ENCODE measurements at regions not wholly inside any gene's neighbourhood (a gene's known extent, or its start where the extent isn't known, plus 50 kb on each side); places are given as distances from the start of the nearest gene placed in this dataset.

GRCh38 chr18:48472610-48473009 lies 63.4 kb upstream of the ZBTB7C start:
- H2AFZ ChIP-seq (ENCODE audit: low read depth, low read length) = no peak overlapping the region
- H3K9me1 ChIP-seq (replicated peaks; ENCODE audit: control insufficient read depth, extremely low read depth, insufficient read depth, low read length) = no peaks in the 10 kb centered on the region
- peaks cover 9 to 23% of the 10 kb centered on the region in 2 experiments for H3K27me3 ChIP-seq (ENCODE audit: control insufficient read depth in 2 of 2, insufficient read depth in 2 of 2, low read length in 2 of 2)
- intact Hi-C loops (cut with micrococcal nuclease) = loop anchor here (10.0 kb wide), 1 partner anchor 762 kb away; no protein-coding TSS in a partner anchor
- H3K36me3 ChIP-seq (ENCODE audit: control insufficient read depth in 2 of 2, extremely low read depth in 1 of 2, insufficient read depth in 2 of 2, low read length in 2 of 2) = no peaks in the 10 kb centered on the region
- H3K27ac ChIP-seq (ENCODE audit: insufficient read depth, low read depth, low read length) = no peak overlapping the region
- no peak overlapping the region for H3K4me2 ChIP-seq (ENCODE audit: insufficient read depth, low read length)
- H3K9ac ChIP-seq (replicated peaks; ENCODE audit: extremely low read depth, insufficient read depth, low read length) = no peak overlapping the region
- no peak overlapping the region for H3K4me3 ChIP-seq (replicated peaks in 1 of 3; ENCODE audit: insufficient read depth in 1 of 3, low read depth in 1 of 3, low read length in 3 of 3)
- dilution Hi-C loops (cut with MboI; ENCODE audit: extremely low pct_ligation_motif_present, low sequenced_read_pairs) = no loop called here
- DNase-seq (ENCODE audit: low read depth, low spot score) (no peak), FAIRE-seq (no peak)
- H3K9me3 ChIP-seq (replicated peaks; ENCODE audit: control insufficient read depth, insufficient read depth, low read length) = no peaks in the 10 kb centered on the region
- H3K79me2 ChIP-seq (ENCODE audit: control insufficient read depth, insufficient read depth, low read length) = no peaks in the 10 kb centered on the region
- H4K20me1 ChIP-seq (replicated peaks; ENCODE audit: control insufficient read depth, extremely low read depth, insufficient read depth, low read length) = no peaks in the 10 kb centered on the region
- POLR2A ChIA-PET = no interaction called here
- BruUV-seq (replicated peaks) = no TSS peak
- H3K4me1 ChIP-seq (ENCODE audit: control insufficient read depth, extremely low read depth, insufficient read depth, low read length) = peaks cover 2% of the 10 kb centered on the region
- CTCF ChIA-PET = interaction anchor here (1.4 to 4.6 kb wide), 3 partner anchors 11 to 189 kb away, joined by 3 to 107 read pairs (median 5); no protein-coding TSS in a partner anchor
- TF ChIP-seq, protein P1, sequence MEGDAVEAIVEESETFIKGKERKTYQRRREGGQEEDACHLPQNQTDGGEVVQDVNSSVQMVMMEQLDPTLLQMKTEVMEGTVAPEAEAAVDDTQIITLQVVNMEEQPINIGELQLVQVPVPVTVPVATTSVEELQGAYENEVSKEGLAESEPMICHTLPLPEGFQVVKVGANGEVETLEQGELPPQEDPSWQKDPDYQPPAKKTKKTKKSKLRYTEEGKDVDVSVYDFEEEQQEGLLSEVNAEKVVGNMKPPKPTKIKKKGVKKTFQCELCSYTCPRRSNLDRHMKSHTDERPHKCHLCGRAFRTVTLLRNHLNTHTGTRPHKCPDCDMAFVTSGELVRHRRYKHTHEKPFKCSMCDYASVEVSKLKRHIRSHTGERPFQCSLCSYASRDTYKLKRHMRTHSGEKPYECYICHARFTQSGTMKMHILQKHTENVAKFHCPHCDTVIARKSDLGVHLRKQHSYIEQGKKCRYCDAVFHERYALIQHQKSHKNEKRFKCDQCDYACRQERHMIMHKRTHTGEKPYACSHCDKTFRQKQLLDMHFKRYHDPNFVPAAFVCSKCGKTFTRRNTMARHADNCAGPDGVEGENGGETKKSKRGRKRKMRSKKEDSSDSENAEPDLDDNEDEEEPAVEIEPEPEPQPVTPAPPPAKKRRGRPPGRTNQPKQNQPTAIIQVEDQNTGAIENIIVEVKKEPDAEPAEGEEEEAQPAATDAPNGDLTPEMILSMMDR (IDR thresholded peaks at IDR 0.05; ENCODE audit: extremely low read depth in 1 of 2, insufficient read depth in 1 of 2, low read depth in 1 of 2, low read length in 2 of 2) = no peak

- Histone ChIP-seq H3K4me3 (replicated peaks in 1 of 3; ENCODE audit: insufficient read depth in 1 of 3, low read depth in 1 of 3, low read length in 3 of 3) (no peak overlapping the region), H3K9me1 (replicated peaks; ENCODE audit: control insufficient read depth, extremely low read depth, insufficient read depth, low read length) (no peaks in the 10 kb centered on the region), H3K27ac (ENCODE audit: insufficient read depth, low read depth, low read length) (no peak overlapping the region), H3K9me3 (replicated peaks; ENCODE audit: control insufficient read depth, insufficient read depth, low read length) (no peaks in the 10 kb centered on the region), H4K20me1 (replicated peaks; ENCODE audit: control insufficient read depth, extremely low read depth, insufficient read depth, low read length) (no peaks in the 10 kb centered on the region), H3K4me1 (ENCODE audit: control insufficient read depth, extremely low read depth, insufficient read depth, low read length) (no peaks in the 10 kb centered on the region), H3K9ac (replicated peaks; ENCODE audit: extremely low read depth, insufficient read depth, low read length) (no peak overlapping the region), H2AFZ (ENCODE audit: low read depth, low read length) (no peak overlapping the region), H3K27me3 (ENCODE audit: control insufficient read depth in 2 of 2, insufficient read depth in 2 of 2, low read length in 2 of 2) (peaks cover 12 to 29% of the 10 kb centered on the region in 2 experiments), H3K36me3 (ENCODE audit: control insufficient read depth in 2 of 2, extremely low read depth in 1 of 2, insufficient read depth in 2 of 2, low read length in 2 of 2) (no peaks in the 10 kb centered on the region), H3K79me2 (ENCODE audit: control insufficient read depth, insufficient read depth, low read length) (no peaks in the 10 kb centered on the region), H3K4me2 (ENCODE audit: insufficient read depth, low read length) (no peak overlapping the region)
- POLR2A ChIA-PET = no interaction called here
- intact Hi-C loops (cut with micrococcal nuclease) (loop anchor here (10.0 kb wide), 1 partner anchor 764 kb away; no protein-coding TSS in a partner anchor), dilution Hi-C loops (cut with MboI; ENCODE audit: extremely low pct_ligation_motif_present, low sequenced_read_pairs) (no loop called here)
- no TSS peak for BruUV-seq (replicated peaks)
- CTCF ChIA-PET = interaction anchor here (0.7 to 1.6 kb wide), 3 partner anchors 25 to 768 kb away, joined by 3 to 5 read pairs (median 4); no protein-coding TSS in a partner anchor
- TF ChIP-seq MYC (IDR thresholded peaks at IDR 0.05; ENCODE audit: low read depth, low read length) = no peak
- no peak for TF ChIP-seq POLR2AphosphoS5 (IDR thresholded peaks at IDR 0.05; ENCODE audit: insufficient read depth, low read depth, low read length)
- TF ChIP-seq FOS (IDR thresholded peaks at IDR 0.05; ENCODE audit: borderline replicate concordance, insufficient read depth, low read length) = no peak
- FAIRE-seq (no peak), DNase-seq (ENCODE audit: low read depth, low spot score) (no peak)
Measured at GRCh38 chr18:48470484-48471180, 61.4 kb upstream of the ZBTB7C start.

Measured in endothelial cell of umbilical vein (primary cell).